Endothelial cell of umbilical vein (primary cell): ENCODE measurements at regions not wholly inside any gene's neighbourhood (a gene's known extent, or its start where the extent isn't known, plus 50 kb on each side); places are given as distances from the start of the nearest gene placed in this dataset.

ENCODE experiments used
- BruUV-seq: library from RNA; stranded (reverse); fragments of 400-500 nt; replicated peaks from 2 replicates; lab custom pipeline; 2021; lab: Mats Ljungman, UMichigan
- CTCF ChIA-PET: fragments of 300-600, 350-600 bp; sonication (Branson Sonifier 250); formaldehyde crosslinking; loops from one replicate; lab custom pipeline; 2021; ENCODE audit warnings: antibody characterized with exemption, inconsistent platforms; lab: Charles Lee
- POLR2A ChIA-PET: fragments of 300-600, 350-600 bp; sonication (Branson Sonifier 250); formaldehyde crosslinking; loops from one replicate; lab custom pipeline; 2021; ENCODE audit warnings: antibody characterized with exemption, inconsistent platforms; lab: Charles Lee
- DNase-seq: peaks from one replicate; pipeline ENCODE4 v3.0.0-alpha.2; 2011; ENCODE audit warnings: low read depth, low spot score
- FAIRE-seq: peaks from 2 replicates; lab custom pipeline; 2011; peaks lifted over from hg19 to GRCh38; lab: Jason Lieb, UNC
- H2AFZ ChIP-seq: 2 replicates; pipeline ENCODE4 v1.6.0; 2012; ENCODE audit warnings: low read depth, low read length, control low read depth, inconsistent platforms
- H3K27ac ChIP-seq: 2 replicates; pipeline ENCODE4 v1.5.1; 2011; ENCODE audit warnings: low read depth, mild to moderate bottlenecking, control low read depth, low read length, moderate library complexity; ENCODE audit not compliant: insufficient read depth
- H3K27me3 ChIP-seq, 2 experiments: 2 replicates each; pipeline versions ENCODE4 v1.6.0 to v1.6.1; 2011; ENCODE audit warnings: low read length in 2 of 2, mixed read lengths in 1 of 2; ENCODE audit not compliant: control insufficient read depth in 2 of 2, insufficient read depth in 2 of 2
- H3K36me3 ChIP-seq, 2 experiments: 2 replicates in 1 of 2; 3 replicates in 1 of 2; pipeline ENCODE4 v1.5.1; 2011; ENCODE audit warnings: low read length in 2 of 2, mild to moderate bottlenecking in 1 of 2, moderate library complexity in 1 of 2; ENCODE audit not compliant: control insufficient read depth in 2 of 2, insufficient read depth in 2 of 2; ENCODE audit errors: extremely low read depth in 1 of 2
- H3K4me1 ChIP-seq: 3 replicates; pipeline ENCODE4 v1.5.1; 2011; ENCODE audit warnings: mild to moderate bottlenecking, low read length; ENCODE audit not compliant: control insufficient read depth, insufficient read depth; ENCODE audit errors: extremely low read depth
- H3K4me2 ChIP-seq: 2 replicates; pipeline ENCODE4 v1.6.1; 2011; ENCODE audit warnings: low read length, control low read depth, mixed read lengths; ENCODE audit not compliant: insufficient read depth
- H3K4me3 ChIP-seq, 3 experiments: fragments of 200-600 bp in 1 of 3; sonication (generic), shearing (Covaris generic) in 1 of 3; replicated peaks in 1 of 3; 2 replicates each; pipeline ENCODE4 v1.5.1; 2011 to 2016; ENCODE audit warnings: control low read depth in 3 of 3, low read length in 3 of 3, mild to moderate bottlenecking in 2 of 3, inconsistent platforms in 1 of 3, low read depth in 1 of 3, moderate library complexity in 1 of 3; ENCODE audit not compliant: insufficient read depth in 1 of 3
- H3K79me2 ChIP-seq: 2 replicates; pipeline ENCODE4 v1.6.0; 2012; ENCODE audit warnings: low read length, inconsistent platforms; ENCODE audit not compliant: control insufficient read depth, insufficient read depth
- H3K9ac ChIP-seq: replicated peaks from 2 replicates; pipeline ENCODE3; 2011; ENCODE audit warnings: low read length, control low read depth; ENCODE audit not compliant: insufficient read depth; ENCODE audit errors: extremely low read depth
- H3K9me1 ChIP-seq: replicated peaks from 3 replicates; pipeline ENCODE4 v1.6.0; 2011; ENCODE audit warnings: mild to moderate bottlenecking, low read length; ENCODE audit not compliant: control insufficient read depth, insufficient read depth; ENCODE audit errors: extremely low read depth
- H3K9me3 ChIP-seq: replicated peaks from 2 replicates; pipeline ENCODE4 v1.5.1; 2012; ENCODE audit warnings: low read length, inconsistent platforms; ENCODE audit not compliant: control insufficient read depth, insufficient read depth
- H4K20me1 ChIP-seq: replicated peaks from 2 replicates; pipeline ENCODE3; 2011; ENCODE audit warnings: mild to moderate bottlenecking, low read length; ENCODE audit not compliant: control insufficient read depth, insufficient read depth; ENCODE audit errors: extremely low read depth
- EZH2 ChIP-seq: IDR thresholded peaks from 2 replicates; pipeline ENCODE4 v1.6.1; 2012; ENCODE audit warnings: borderline replicate concordance, low read depth, mild to moderate bottlenecking, moderate library complexity, low read length, inconsistent platforms; ENCODE audit not compliant: severe bottlenecking
- FOS ChIP-seq: IDR thresholded peaks from 2 replicates; pipeline ENCODE4 v1.6.1; 2011; ENCODE audit warnings: mild to moderate bottlenecking, low read length, moderate library complexity, borderline replicate concordance; ENCODE audit not compliant: insufficient read depth
- GATA2 ChIP-seq: IDR thresholded peaks from 2 replicates; pipeline ENCODE4 v1.7.0; 2011; ENCODE audit warnings: low read depth, mild to moderate bottlenecking, moderate library complexity, mixed read lengths, low read length; ENCODE audit not compliant: insufficient read length, insufficient read depth
- JUN ChIP-seq: IDR thresholded peaks from 2 replicates; pipeline ENCODE4 v1.6.1; 2011; ENCODE audit warnings: borderline replicate concordance, low read depth; ENCODE audit not compliant: insufficient read length, insufficient read depth
- MYC ChIP-seq: IDR thresholded peaks from one replicate; pipeline ENCODE4 v1.6.1; 2011; ENCODE audit warnings: mild to moderate bottlenecking, low read depth, low read length
- POLR2A ChIP-seq: IDR thresholded peaks from 2 replicates; pipeline ENCODE4 v1.6.1; 2012; ENCODE audit warnings: low read depth, mild to moderate bottlenecking, control low read depth, low read length
- POLR2AphosphoS5 ChIP-seq: IDR thresholded peaks from 2 replicates; pipeline ENCODE4 v1.6.1; 2012; ENCODE audit warnings: low read depth, mild to moderate bottlenecking, control low read depth, low read length, moderate library complexity; ENCODE audit not compliant: insufficient read depth
- dilution Hi-C: fragments of 300-500 bp; cut with MboI; formaldehyde crosslinking; loops from one replicate; pipeline ENCODE4 v1.15.0; 2019; ENCODE audit warnings: low sequenced_read_pairs; ENCODE audit not compliant: extremely low pct_ligation_motif_present
- intact Hi-C: fragments of 100-400 bp; cut with micrococcal nuclease; formaldehyde crosslinking; loops from one replicate; pipeline ENCODE4 v1.10.0; 2022
- TF ChIP-seq, protein P1 (sequence below): IDR thresholded peaks from 2 replicates; pipeline ENCODE4 v1.6.1; 2011; ENCODE audit not compliant: insufficient read depth, insufficient read length
- TF ChIP-seq, protein P2 (sequence below), 2 donors: IDR thresholded peaks; 1 replicate in 1 of 2; 2 replicates in 1 of 2; pipeline ENCODE4 v1.5.1; 2011; ENCODE audit warnings: low read length in 2 of 2, mild to moderate bottlenecking in 2 of 2, moderate library complexity in 2 of 2, control low read depth in 1 of 2, inconsistent platforms in 1 of 2, low read depth in 1 of 2; ENCODE audit not compliant: insufficient read depth in 1 of 2; ENCODE audit errors: extremely low read depth in 1 of 2

DNA sequence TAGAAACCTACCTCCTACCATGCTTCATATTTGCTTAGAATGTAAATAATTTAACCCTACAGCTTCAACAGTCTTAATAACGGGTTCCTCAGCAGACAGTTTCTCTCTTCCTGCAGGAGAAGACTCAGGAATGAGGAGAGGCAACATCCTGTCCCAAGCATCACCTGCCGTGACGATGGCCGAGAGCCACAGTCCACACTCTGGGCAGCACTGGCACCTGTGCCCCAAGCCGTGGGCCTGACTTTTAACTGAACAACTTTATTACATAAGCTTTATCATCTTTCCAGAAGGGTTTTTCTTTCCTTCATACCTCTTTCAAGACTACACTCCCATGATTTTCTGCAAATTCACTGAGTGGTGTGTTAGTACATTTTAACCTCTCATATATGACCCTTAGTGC, 856.0 kb downstream of the GALR1 start:
- Histone ChIP-seq H4K20me1 (no peaks in the 10 kb centered on the region), H3K79me2 (no peaks in the 10 kb centered on the region), H3K27me3 (no peaks in the 10 kb centered on the region), H3K9me3 (peaks cover 12% of the 10 kb centered on the region), H3K9me1 (no peaks in the 10 kb centered on the region), H3K4me1 (no peaks in the 10 kb centered on the region), H3K9ac (no peak overlapping the region), H3K4me2 (no peak overlapping the region), H3K4me3 (no peak overlapping the region), H2AFZ (no peak overlapping the region), H3K36me3 (no peaks in the 10 kb centered on the region), H3K27ac (no peak overlapping the region)
- TF ChIP-seq MYC (no peak), GATA2 (no peak), EZH2 (no peak), POLR2A (no peak), JUN (no peak), FOS (no peak), POLR2AphosphoS5 (no peak)
- TF ChIP-seq, protein P1, sequence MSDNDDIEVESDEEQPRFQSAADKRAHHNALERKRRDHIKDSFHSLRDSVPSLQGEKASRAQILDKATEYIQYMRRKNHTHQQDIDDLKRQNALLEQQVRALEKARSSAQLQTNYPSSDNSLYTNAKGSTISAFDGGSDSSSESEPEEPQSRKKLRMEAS, result no peak
- TF ChIP-seq, protein P2, sequence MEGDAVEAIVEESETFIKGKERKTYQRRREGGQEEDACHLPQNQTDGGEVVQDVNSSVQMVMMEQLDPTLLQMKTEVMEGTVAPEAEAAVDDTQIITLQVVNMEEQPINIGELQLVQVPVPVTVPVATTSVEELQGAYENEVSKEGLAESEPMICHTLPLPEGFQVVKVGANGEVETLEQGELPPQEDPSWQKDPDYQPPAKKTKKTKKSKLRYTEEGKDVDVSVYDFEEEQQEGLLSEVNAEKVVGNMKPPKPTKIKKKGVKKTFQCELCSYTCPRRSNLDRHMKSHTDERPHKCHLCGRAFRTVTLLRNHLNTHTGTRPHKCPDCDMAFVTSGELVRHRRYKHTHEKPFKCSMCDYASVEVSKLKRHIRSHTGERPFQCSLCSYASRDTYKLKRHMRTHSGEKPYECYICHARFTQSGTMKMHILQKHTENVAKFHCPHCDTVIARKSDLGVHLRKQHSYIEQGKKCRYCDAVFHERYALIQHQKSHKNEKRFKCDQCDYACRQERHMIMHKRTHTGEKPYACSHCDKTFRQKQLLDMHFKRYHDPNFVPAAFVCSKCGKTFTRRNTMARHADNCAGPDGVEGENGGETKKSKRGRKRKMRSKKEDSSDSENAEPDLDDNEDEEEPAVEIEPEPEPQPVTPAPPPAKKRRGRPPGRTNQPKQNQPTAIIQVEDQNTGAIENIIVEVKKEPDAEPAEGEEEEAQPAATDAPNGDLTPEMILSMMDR (IDR thresholded peaks at IDR 0.05; ENCODE audit: extremely low read depth in 1 of 2, insufficient read depth in 1 of 2, low read depth in 1 of 2, low read length in 2 of 2), result no peak
- POLR2A ChIA-PET, result no interaction called here
- no peak for DNase-seq
- intact Hi-C loops, result no loop called here
- no TSS peak for BruUV-seq
- FAIRE-seq, result no peak
- dilution Hi-C loops, result no loop called here
- CTCF ChIA-PET, result no interaction called here
